Neuron (in vitro differentiated cells): ENCODE measurements at regions not wholly inside any gene's neighbourhood (a gene's known extent, or its start where the extent isn't known, plus 50 kb on each side); places are given as distances from the start of the nearest gene placed in this dataset.

Source experiments
- H2AFZ ChIP-seq: one replicate; pipeline ENCODE4 v1.6.1; 2013; ENCODE audit warnings: low read depth, mild to moderate bottlenecking, inconsistent platforms, low read length, moderate library complexity
- H3K27me3 ChIP-seq: one replicate; pipeline ENCODE4 v1.6.1; 2013; ENCODE audit warnings: low read length; ENCODE audit not compliant: insufficient read depth
- H3K36me3 ChIP-seq: one replicate; pipeline ENCODE4 v1.6.1; 2013; ENCODE audit warnings: low read length; ENCODE audit not compliant: insufficient read depth
- H3K4me1 ChIP-seq: one replicate; pipeline ENCODE4 v1.6.1; 2013; ENCODE audit warnings: low read length; ENCODE audit not compliant: insufficient read depth
- H3K4me3 ChIP-seq: 2 replicates; pipeline ENCODE4 v1.5.1; 2013; ENCODE audit warnings: mild to moderate bottlenecking, low read length, moderate library complexity
- H3K9me3 ChIP-seq: one replicate; pipeline ENCODE4 v1.6.1; 2013; ENCODE audit warnings: low read length

- Histone ChIP-seq H3K4me3 (no peak overlapping the region), H3K4me1 (peaks cover 6% of the 10 kb centered on the region)
Observed at GRCh38 chr21:43364261-43364510, 62.7 kb downstream of the SIK1 start.

DNA sequence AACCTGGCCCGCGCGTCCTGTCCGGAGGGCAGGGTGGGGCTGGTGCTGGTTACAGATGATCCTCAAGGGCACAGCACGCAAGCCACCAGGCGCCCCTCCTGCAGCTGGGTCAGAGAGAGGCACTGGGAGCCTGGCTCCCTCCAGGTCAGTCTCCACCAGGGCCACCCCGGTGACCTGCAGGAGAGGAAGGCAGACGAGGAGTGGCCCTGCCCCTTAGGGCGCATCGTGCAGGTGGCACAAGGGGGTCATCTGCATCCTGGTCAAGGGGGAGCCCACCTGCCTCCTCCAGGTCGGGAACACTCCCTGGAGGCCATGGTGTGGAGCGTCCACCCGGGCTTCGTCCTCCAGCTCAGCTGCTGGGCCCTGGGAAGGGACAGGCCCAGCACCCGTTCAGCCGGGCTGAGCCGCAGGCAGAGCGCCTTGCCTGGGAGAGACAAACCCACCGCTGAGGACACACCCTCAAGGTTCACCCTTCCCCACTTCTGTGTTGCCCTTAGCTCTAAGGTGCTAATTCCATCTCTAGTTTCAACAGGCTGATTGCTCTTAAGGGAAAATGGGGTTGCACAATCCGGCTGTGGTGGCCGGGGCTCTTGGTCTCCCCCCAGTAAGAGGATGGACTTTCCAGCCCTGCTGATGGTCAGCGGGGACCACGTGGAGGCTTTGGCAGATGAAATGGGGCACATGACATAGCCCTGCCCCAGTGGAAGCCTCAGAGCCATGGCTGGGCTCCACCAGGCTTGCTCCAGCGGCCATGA is 63.2 kb downstream of the SIK1 start:
- H3K36me3 ChIP-seq = no peaks in the 10 kb centered on the region
- no peak overlapping the region for H3K4me3 ChIP-seq
- no peak overlapping the region for H2AFZ ChIP-seq
- H3K27me3 ChIP-seq = no peaks in the 10 kb centered on the region
- no peaks in the 10 kb centered on the region for H3K9me3 ChIP-seq
- H3K4me1 ChIP-seq = peaks cover 4% of the 10 kb centered on the region

More at GRCh38 chr21:43364261-43364510, 62.7 kb downstream of the SIK1 start:
- Histone ChIP-seq H3K36me3 (no peaks in the 10 kb centered on the region), H2AFZ (no peak overlapping the region), H3K9me3 (no peaks in the 10 kb centered on the region), H3K27me3 (no peaks in the 10 kb centered on the region)

DNA sequence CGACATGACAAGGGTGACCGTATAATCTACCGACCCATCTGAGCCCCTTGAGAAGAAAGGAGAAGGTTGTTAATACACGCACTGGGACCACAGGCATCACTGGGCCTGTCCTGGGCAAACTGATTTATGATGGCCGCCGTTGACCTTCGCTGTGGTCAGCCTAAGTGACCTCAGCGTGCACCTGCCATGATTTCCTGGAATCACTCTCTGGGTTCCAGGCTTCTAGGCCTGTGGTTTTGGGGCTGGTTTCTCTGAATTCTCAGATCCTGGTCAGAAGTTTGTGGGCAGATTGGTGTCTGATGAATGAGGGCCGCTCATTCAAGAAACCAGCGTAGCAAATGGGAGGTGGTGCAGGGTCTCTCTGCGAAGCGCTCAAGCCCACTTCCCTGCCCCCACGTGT is 64.0 kb downstream of the SIK1 start:
- Histone ChIP-seq H2AFZ (no peak overlapping the region), H3K36me3 (no peaks in the 10 kb centered on the region)

GRCh38 chr21:43362321-43362791 is 64.6 kb downstream of the SIK1 start:
- H2AFZ ChIP-seq = no peak overlapping the region
- no peak overlapping the region for H3K4me3 ChIP-seq

More for the DNA sequence above, 64.0 kb downstream of the SIK1 start:
- Histone ChIP-seq H3K27me3 (no peaks in the 10 kb centered on the region), H3K9me3 (no peaks in the 10 kb centered on the region), H3K4me3 (no peak overlapping the region), H3K4me1 (peaks cover 4% of the 10 kb centered on the region)

GRCh38 chr21:43361493-43362296 is 65.2 kb downstream of the SIK1 start:
- H3K4me3 ChIP-seq = no peak overlapping the region
- no peak overlapping the region for H2AFZ ChIP-seq
- H3K4me1 ChIP-seq = peaks cover 4% of the 10 kb centered on the region
- H3K9me3 ChIP-seq = no peaks in the 10 kb centered on the region
- H3K36me3 ChIP-seq = no peaks in the 10 kb centered on the region
- no peaks in the 10 kb centered on the region for H3K27me3 ChIP-seq

More at GRCh38 chr21:43362321-43362791, 64.6 kb downstream of the SIK1 start:
- Histone ChIP-seq H3K36me3 (no peaks in the 10 kb centered on the region), H3K27me3 (no peaks in the 10 kb centered on the region), H3K9me3 (no peaks in the 10 kb centered on the region), H3K4me1 (peaks cover 4% of the 10 kb centered on the region)

DNA sequence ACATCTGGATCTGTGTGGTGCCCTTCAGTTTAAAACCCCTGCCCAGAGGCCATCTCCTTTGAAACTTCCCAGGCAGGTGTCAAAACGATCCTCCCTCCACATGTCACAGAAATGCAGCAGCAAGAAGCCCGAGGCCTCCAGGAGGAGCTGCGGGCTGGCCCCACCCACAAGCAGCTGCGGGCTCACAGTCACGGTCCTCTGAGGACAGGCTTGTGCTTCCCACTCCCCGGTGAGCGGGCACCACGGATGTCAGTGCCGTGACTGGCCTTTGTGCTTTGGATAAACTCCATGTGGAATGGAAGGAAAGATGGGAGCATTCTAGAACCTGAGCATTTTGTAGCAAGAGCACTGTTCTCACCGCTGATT is 65.8 kb downstream of the SIK1 start:
- peaks cover 6% of the 10 kb centered on the region for H3K4me1 ChIP-seq
- no peak overlapping the region for H3K4me3 ChIP-seq
- no peaks in the 10 kb centered on the region for H3K27me3 ChIP-seq
- no peaks in the 10 kb centered on the region for H3K9me3 ChIP-seq
- H2AFZ ChIP-seq = no peak overlapping the region
- H3K36me3 ChIP-seq = no peaks in the 10 kb centered on the region

GRCh38 chr21:43360441-43361126 is 66.3 kb downstream of the SIK1 start:
- peaks cover 11% of the 10 kb centered on the region for H3K4me1 ChIP-seq

DNA sequence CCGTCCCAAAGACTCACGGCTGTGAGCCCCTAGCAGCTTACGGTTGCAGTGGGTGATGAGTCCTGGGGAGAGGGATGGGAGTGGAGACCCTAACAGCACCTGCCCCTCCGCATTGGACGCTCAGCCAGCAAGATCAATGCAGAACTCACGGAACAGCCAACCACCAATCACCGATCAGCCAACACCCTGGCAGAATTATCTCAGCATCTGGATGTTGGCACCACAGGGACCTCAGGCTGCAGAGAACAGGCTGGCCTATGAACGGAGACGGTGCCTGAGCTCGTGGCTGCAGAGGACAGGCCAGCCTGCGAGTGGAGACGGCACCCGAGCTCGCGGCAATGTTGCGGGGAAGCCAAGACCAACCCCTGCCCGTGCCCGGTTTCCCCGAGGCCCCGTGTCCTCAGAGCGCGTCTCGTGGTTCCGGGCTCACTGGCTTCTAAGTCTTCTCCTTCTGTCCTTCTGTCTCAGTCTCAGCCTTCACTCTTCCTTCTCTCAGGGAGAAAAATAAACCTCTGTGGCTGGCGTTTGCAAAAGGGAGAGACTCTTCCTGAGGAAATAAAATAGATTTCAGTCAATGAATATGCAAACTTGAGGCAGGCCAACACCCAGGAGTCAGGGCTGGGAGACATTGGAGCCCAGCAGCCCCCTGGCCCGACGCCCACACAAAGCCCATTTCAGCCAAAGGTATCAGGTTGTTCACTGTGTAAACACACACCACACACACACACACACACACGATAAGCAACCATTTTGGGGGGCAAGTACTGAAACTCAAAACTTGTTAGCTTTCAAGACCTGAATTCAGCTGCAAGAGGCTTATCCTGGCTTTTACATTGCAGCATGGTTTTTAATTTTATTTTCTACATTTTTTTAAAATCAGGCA is 67.8 kb downstream of the SIK1 start:
- no peaks in the 10 kb centered on the region for H3K36me3 ChIP-seq
- peaks cover 24% of the 10 kb centered on the region for H3K4me1 ChIP-seq
- no peak overlapping the region for H3K4me3 ChIP-seq
- no peaks in the 10 kb centered on the region for H3K9me3 ChIP-seq
- H3K27me3 ChIP-seq = no peaks in the 10 kb centered on the region
- H2AFZ ChIP-seq = no peak overlapping the region

More at GRCh38 chr21:43360441-43361126, 66.3 kb downstream of the SIK1 start:
- Histone ChIP-seq H2AFZ (no peak overlapping the region), H3K27me3 (no peaks in the 10 kb centered on the region), H3K4me3 (no peak overlapping the region), H3K9me3 (no peaks in the 10 kb centered on the region), H3K36me3 (no peaks in the 10 kb centered on the region)

DNA sequence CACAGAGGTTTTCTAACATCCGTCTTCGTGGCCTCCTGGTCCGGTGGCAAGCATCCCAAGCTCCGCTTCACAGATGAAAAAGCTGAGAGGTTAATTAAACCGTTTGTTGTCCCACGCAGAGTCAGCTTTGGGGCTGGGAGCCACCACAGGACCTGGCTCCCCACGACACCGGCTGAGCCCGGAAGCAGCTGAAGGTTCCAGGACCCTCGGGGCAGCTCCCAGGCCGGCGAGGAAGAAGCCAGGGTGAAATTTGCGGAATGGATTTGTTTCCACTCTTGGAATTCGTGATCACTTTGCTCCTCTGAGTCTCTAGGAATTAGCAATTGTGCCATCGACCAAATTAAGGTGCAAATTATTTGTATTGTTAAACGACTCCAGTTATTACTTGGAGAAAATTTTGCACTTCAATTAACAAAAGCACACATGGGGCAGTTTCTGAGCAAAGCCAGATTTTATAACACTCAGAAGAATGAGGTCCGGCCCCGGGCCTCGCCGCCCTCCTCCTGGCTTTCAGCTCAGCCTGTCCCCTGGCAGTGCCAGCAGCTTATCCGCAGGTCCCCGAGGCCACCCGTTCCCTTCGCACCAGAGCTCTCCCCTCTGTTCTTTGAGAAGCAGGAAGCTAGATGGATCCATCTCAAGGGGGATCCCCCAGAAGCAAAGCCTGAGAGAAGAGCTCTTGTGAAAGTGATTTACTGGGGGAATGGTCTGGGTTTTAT is 69.1 kb downstream of the SIK1 start:
- no peaks in the 10 kb centered on the region for H3K27me3 ChIP-seq
- H3K4me3 ChIP-seq = no peak overlapping the region
- H3K9me3 ChIP-seq = no peaks in the 10 kb centered on the region
- peaks cover 24% of the 10 kb centered on the region for H3K4me1 ChIP-seq
- no peaks in the 10 kb centered on the region for H3K36me3 ChIP-seq
- H2AFZ ChIP-seq = no peak overlapping the region

DNA sequence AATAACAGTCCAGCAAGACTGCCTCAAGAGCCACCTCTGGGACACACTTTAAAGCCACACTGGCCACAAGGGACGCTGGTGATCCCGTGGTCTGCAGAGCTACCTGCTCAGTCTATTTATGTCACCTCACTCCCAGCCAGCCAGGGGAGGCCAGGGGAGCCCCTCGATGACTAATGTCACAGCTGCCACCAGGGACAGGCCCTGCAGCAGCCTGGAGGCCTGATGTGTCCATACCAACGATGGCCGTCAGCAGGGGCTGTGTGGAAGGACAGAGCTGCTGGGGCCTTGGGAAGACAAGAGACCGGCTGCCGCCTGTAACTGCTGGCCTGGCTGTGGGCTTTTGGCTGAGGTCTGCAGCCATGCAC is 71.0 kb downstream of the SIK1 start:
- H2AFZ ChIP-seq = no peak overlapping the region
- H3K4me3 ChIP-seq = no peak overlapping the region
- H3K27me3 ChIP-seq = no peaks in the 10 kb centered on the region
- H3K9me3 ChIP-seq = no peaks in the 10 kb centered on the region
- H3K36me3 ChIP-seq = no peaks in the 10 kb centered on the region
- peaks cover 19% of the 10 kb centered on the region for H3K4me1 ChIP-seq

DNA sequence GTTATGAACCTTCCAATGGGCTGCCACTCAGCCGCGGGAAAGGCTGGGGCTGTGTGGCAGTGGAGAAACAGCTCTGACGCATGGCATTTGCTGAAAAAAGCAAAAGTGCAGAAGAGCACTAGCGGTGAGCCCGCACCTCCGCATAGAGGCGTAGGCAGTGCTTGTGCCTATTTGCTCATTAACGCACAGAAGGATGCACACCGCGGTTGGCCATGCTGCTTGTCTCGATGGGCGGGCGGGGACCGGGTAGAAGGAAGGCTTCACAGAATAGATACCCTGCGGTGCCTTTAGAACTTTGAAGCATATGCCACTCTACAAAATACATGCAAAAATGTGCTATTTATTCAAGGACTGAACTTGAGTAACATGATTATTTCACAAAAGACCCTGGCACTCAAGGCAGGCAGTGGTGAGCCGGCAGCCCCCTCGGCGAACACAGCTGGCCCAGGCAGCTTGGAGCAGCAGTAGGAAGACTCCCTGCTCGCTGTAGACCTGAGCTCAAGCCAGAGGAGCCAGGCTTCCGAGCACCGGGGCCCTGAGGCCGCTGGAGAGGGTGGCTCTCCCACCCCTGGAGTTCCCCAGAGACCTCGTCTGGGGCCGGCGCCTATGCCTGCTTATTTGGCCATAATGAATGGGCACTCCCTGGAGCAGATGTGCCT is 71.5 kb downstream of the SIK1 start:
- Histone ChIP-seq H3K36me3 (no peaks in the 10 kb centered on the region), H3K9me3 (no peaks in the 10 kb centered on the region), H3K4me1 (peaks cover 19% of the 10 kb centered on the region), H2AFZ (no peak overlapping the region), H3K4me3 (no peak overlapping the region), H3K27me3 (no peaks in the 10 kb centered on the region)

DNA sequence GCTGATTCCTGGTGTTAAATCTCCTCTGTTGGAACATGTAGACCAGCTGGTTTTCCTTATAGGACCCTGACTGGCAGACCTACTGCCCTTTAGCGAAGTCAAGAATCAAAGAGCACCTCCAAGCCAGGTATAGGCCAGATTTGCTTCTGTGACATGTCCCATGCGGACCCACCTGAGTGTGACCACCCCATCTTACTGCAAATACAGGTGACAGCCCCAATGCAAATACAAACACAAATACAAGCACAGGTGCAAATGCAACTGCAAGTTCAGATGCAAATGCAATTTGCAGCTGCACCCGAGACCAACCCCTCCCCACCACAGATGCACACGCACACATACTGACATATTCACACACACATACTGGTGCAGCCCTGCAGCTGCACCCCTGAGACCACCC is 72.3 kb downstream of the SIK1 start:
- Histone ChIP-seq H3K36me3 (no peaks in the 10 kb centered on the region), H3K4me1 (peaks cover 19% of the 10 kb centered on the region), H3K4me3 (no peak overlapping the region), H3K9me3 (no peaks in the 10 kb centered on the region), H3K27me3 (no peaks in the 10 kb centered on the region), H2AFZ (no peak overlapping the region)
